C1 segment of cervical spinal cord (tissue), 14 donors: ENCODE measurements at regions not wholly inside any gene's neighbourhood (a gene's known extent, or its start where the extent isn't known, plus 50 kb on each side); places are given as distances from the start of the nearest gene placed in this dataset.

Source experiments
- DNase-seq, 14 donors: peaks; one replicate each; lab custom pipeline; 2025; lab: John Stamatoyannopoulos, UW

GRCh38 chr2:71814885-71815284 lies 332.8 kb downstream of the CYP26B1 start:
- no peak for DNase-seq

- no peak for DNase-seq
Observed at GRCh38 chr2:71813807-71814470, 333.7 kb downstream of the CYP26B1 start.

GRCh38 chr2:71813315-71813714 lies 334.3 kb downstream of the CYP26B1 start:
- no peak for DNase-seq

GRCh38 chr2:71812736-71813135 lies 334.9 kb downstream of the CYP26B1 start:
- no peak for DNase-seq

- no peak for DNase-seq
Observed at GRCh38 chr2:71811726-71812125, 335.9 kb downstream of the CYP26B1 start.

- DNase-seq = no peak
Observed at GRCh38 chr2:71811157-71811556, 336.5 kb downstream of the CYP26B1 start.

- no peak for DNase-seq
Observed at GRCh38 chr2:71807581-71808451, 339.8 kb downstream of the CYP26B1 start.

GRCh38 chr2:71806432-71806831 lies 341.2 kb downstream of the CYP26B1 start:
- no peak for DNase-seq

GRCh38 chr2:71804281-71804751 lies 343.3 kb downstream of the CYP26B1 start:
- DNase-seq = no peak

- DNase-seq = no peak
Observed at GRCh38 chr2:71803398-71803797, 344.3 kb downstream of the CYP26B1 start.

- DNase-seq = no peak
Observed at GRCh38 chr2:71802556-71802955, 345.1 kb downstream of the CYP26B1 start.

- DNase-seq = peak in 10 of 14 donors; percentile 18 to 80 (median 32)
Observed at GRCh38 chr2:71801969-71802368, 345.7 kb downstream of the CYP26B1 start.

GRCh38 chr2:71801556-71801955 lies 346.1 kb downstream of the CYP26B1 start:
- DNase-seq = no peak

- DNase-seq = no peak
Observed at GRCh38 chr2:71800851-71801250, 346.8 kb downstream of the CYP26B1 start.

GRCh38 chr2:71800106-71800809 lies 346.9 kb downstream of the DYSF start:
- DNase-seq = peak in 1 of 14 donors; percentile 84

- no peak for DNase-seq
Observed at GRCh38 chr2:71799013-71799575, 345.7 kb downstream of the DYSF start.

- DNase-seq = peak in 3 of 14 donors; percentile 1 to 20 (median 16)
Observed at GRCh38 chr2:71798266-71799012, 345.1 kb downstream of the DYSF start.

- DNase-seq = no peak
Observed at GRCh38 chr2:71797035-71797810, 343.9 kb downstream of the DYSF start.

GRCh38 chr2:71796174-71796593 lies 342.8 kb downstream of the DYSF start:
- DNase-seq = no peak

GRCh38 chr2:71795486-71795885 lies 342.1 kb downstream of the DYSF start:
- no peak for DNase-seq
